DND-41 (cell line): ENCODE measurements at regions not wholly inside any gene's neighbourhood (a gene's known extent, or its start where the extent isn't known, plus 50 kb on each side); places are given as distances from the start of the nearest gene placed in this dataset.

Experiments
- ATAC-seq: fragments of 200-7000 bp; cut with Tn5 transposase; 3 replicates; pipeline ENCODE4 v1.9.1; 2021; ENCODE audit warnings: low read depth; ENCODE audit not compliant: insufficient read depth
- DNase-seq: peaks from one replicate; pipeline ENCODE4 v3.0.0-alpha.2; 2020
- H2AFZ ChIP-seq: 2 replicates; pipeline ENCODE4 v1.6.0; 2012; ENCODE audit warnings: low read depth, low read length
- H3K27ac ChIP-seq: 2 replicates; pipeline ENCODE4 v1.5.1; 2012; ENCODE audit warnings: low read length, inconsistent platforms
- H3K27me3 ChIP-seq: fragments of 200-600 bp; sonication (generic); 2 replicates; pipeline ENCODE4 v1.6.0; 2012; ENCODE audit warnings: low read length, mild to moderate bottlenecking, inconsistent platforms; ENCODE audit not compliant: insufficient read depth, poor library complexity
- H3K36me3 ChIP-seq: 2 replicates; pipeline ENCODE4 v1.5.1; 2012; ENCODE audit warnings: low read length, inconsistent platforms; ENCODE audit not compliant: insufficient read depth
- H3K4me1 ChIP-seq: 2 replicates; pipeline ENCODE4 v1.5.1; 2012; ENCODE audit warnings: mild to moderate bottlenecking, low read length; ENCODE audit not compliant: insufficient read depth
- H3K4me2 ChIP-seq: 2 replicates; pipeline ENCODE4 v1.6.0; 2012; ENCODE audit warnings: mild to moderate bottlenecking, moderate library complexity, low read length, inconsistent platforms; ENCODE audit not compliant: insufficient read depth
- H3K4me3 ChIP-seq, 2 experiments: fragments of 200-600 bp in 1 of 2; shearing (Covaris generic) in 1 of 2; 2 replicates each; pipeline ENCODE4 v1.5.1; 2012 to 2016; ENCODE audit warnings: inconsistent platforms in 2 of 2, low read length in 2 of 2, mild to moderate bottlenecking in 2 of 2, low read depth in 1 of 2, moderate library complexity in 1 of 2
- H3K79me2 ChIP-seq: 2 replicates; pipeline ENCODE4 v1.6.0; 2012; ENCODE audit warnings: low read length, inconsistent platforms; ENCODE audit not compliant: insufficient read depth
- H3K9ac ChIP-seq: 2 replicates; pipeline ENCODE4 v1.6.0; 2012; ENCODE audit warnings: low read depth, mild to moderate bottlenecking, inconsistent platforms, low read length, moderate library complexity
- H3K9me3 ChIP-seq: 2 replicates; pipeline ENCODE4 v1.5.1; 2012; ENCODE audit warnings: low read length, moderate library complexity, mild to moderate bottlenecking, inconsistent platforms; ENCODE audit not compliant: insufficient read depth, severe bottlenecking
- H4K20me1 ChIP-seq: 2 replicates; pipeline ENCODE4 v1.6.0; 2012; ENCODE audit warnings: low read length; ENCODE audit not compliant: insufficient read depth
- CTCF ChIP-seq: IDR thresholded peaks from 2 replicates; pipeline ENCODE4 v1.5.1; 2012; ENCODE audit warnings: borderline replicate concordance, low read length, moderate library complexity, mild to moderate bottlenecking; ENCODE audit not compliant: poor library complexity, severe bottlenecking; ENCODE audit errors: extremely low read depth
- EZH2 ChIP-seq: IDR thresholded peaks from 3 replicates; pipeline ENCODE4 v1.6.1; 2012; ENCODE audit warnings: borderline replicate concordance, low read depth, mild to moderate bottlenecking, moderate library complexity, low read length, inconsistent platforms; ENCODE audit not compliant: severe bottlenecking

DNA sequence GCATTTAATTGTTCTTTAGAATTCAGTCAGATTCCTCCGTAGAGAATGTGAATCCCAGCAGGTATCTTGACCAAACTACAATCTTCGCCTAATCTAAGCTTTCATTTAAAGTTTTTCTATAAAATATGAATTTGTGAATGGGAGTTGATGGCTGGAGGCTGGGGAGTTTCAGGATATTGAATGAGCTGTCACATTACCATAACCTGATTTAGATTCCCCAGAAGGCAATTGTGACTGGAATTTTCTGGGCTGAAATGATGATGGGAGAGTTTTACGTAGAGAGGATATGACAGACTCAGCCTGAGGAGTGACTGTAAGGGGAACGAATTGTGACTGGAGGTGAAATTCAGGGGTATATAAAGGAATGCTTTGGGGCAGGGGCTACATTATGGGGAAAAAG is 411.7 kb upstream of the FZD8 start:
- Histone ChIP-seq H3K79me2 (no peaks in the 10 kb centered on the region), H3K36me3 (no peaks in the 10 kb centered on the region), H2AFZ (no peak overlapping the region), H3K4me1 (no peaks in the 10 kb centered on the region), H3K9ac (no peak overlapping the region), H3K4me3 (no peak overlapping the region), H3K4me2 (no peak overlapping the region), H4K20me1 (no peaks in the 10 kb centered on the region), H3K9me3 (no peaks in the 10 kb centered on the region), H3K27me3 (no peaks in the 10 kb centered on the region), H3K27ac (no peak overlapping the region)
- ATAC-seq (no peak), DNase-seq (no peak)
- TF ChIP-seq EZH2 (no peak), CTCF (no peak)

- H3K4me2 ChIP-seq: no peak overlapping the region
- no peaks in the 10 kb centered on the region for H3K79me2 ChIP-seq
- H3K9ac ChIP-seq: no peak overlapping the region
- no peak overlapping the region for H2AFZ ChIP-seq
- DNase-seq (no peak), ATAC-seq (no peak)
- TF ChIP-seq CTCF (no peak), EZH2 (no peak)
- no peaks in the 10 kb centered on the region for H4K20me1 ChIP-seq
- H3K4me3 ChIP-seq: no peak overlapping the region
- H3K36me3 ChIP-seq: no peaks in the 10 kb centered on the region
- no peak overlapping the region for H3K27ac ChIP-seq
- H3K9me3 ChIP-seq: no peaks in the 10 kb centered on the region
- H3K27me3 ChIP-seq: no peaks in the 10 kb centered on the region
- H3K4me1 ChIP-seq: no peaks in the 10 kb centered on the region
Observed at GRCh38 chr10:36053271-36053670, 411.2 kb upstream of the FZD8 start.

- Histone ChIP-seq H3K9ac (no peak overlapping the region), H3K79me2 (no peaks in the 10 kb centered on the region), H3K9me3 (no peaks in the 10 kb centered on the region), H3K27me3 (no peaks in the 10 kb centered on the region), H4K20me1 (no peaks in the 10 kb centered on the region), H2AFZ (no peak overlapping the region), H3K27ac (no peak overlapping the region), H3K4me3 (no peak overlapping the region), H3K4me1 (no peaks in the 10 kb centered on the region), H3K4me2 (no peak overlapping the region), H3K36me3 (no peaks in the 10 kb centered on the region)
- DNase-seq (no peak), ATAC-seq (no peak)
- TF ChIP-seq CTCF (no peak), EZH2 (no peak)
Observed at GRCh38 chr10:36051500-36051991, 409.4 kb upstream of the FZD8 start.
